Ovary (tissue), 3 donors: ENCODE measurements at regions not wholly inside any gene's neighbourhood (a gene's known extent, or its start where the extent isn't known, plus 50 kb on each side); places are given as distances from the start of the nearest gene placed in this dataset.

ENCODE experiments used
- CTCF ChIP-seq, 3 donors: fragments of 450-650 bp in 2 of 3; fragments of 200-600 bp in 1 of 3; IDR thresholded peaks; one replicate each; pipeline versions ENCODE4 v1.5.1 to v1.8.0; 2016 to 2022; ENCODE audit warnings: antibody characterized with exemption in 3 of 3, mild to moderate bottlenecking in 1 of 3
- EP300 ChIP-seq: sonication (generic); formaldehyde crosslinking; IDR thresholded peaks from one replicate; pipeline ENCODE4 v1.6.1; 2017; ENCODE audit warnings: antibody characterized with exemption
- POLR2A ChIP-seq: fragments of 450-650 bp; IDR thresholded peaks from one replicate; pipeline ENCODE4 v1.6.1; 2017; ENCODE audit warnings: antibody characterized with exemption, mild to moderate bottlenecking, moderate library complexity
- donor health status: DM: no; HTN: no; CAD: no.

- no peak for TF ChIP-seq EP300
- TF ChIP-seq CTCF (IDR thresholded peaks at IDR 0.05): no peak
- no peak for TF ChIP-seq POLR2A
Observed at GRCh38 chr12:38025916-38026315, 290.7 kb upstream of the ALG10B start.
